RWPE1 (cell line): ENCODE measurements at regions not wholly inside any gene's neighbourhood (a gene's known extent, or its start where the extent isn't known, plus 50 kb on each side); places are given as distances from the start of the nearest gene placed in this dataset.

ENCODE experiments used
- CTCF ChIA-PET: fragments of 350-600 bp; sonication (Branson Sonifier 250); formaldehyde crosslinking; extraction: SDS; loops from one replicate; lab custom pipeline; 2021; lab: Yijun Ruan, JAX
- POLR2A ChIA-PET: fragments of 400-600 bp; formaldehyde crosslinking; extraction: SDS; loops from one replicate; lab custom pipeline; 2020; ENCODE audit warnings: antibody characterized with exemption; ENCODE audit not compliant: low non-redundant PET; lab: Yijun Ruan, JAX
- DNase-seq: peaks from one replicate; pipeline ENCODE4 v3.0.0; 2012; ENCODE audit warnings: low spot score
- H3K27ac ChIP-seq: fragments of 450-650 bp; 2 replicates; pipeline ENCODE4 v1.5.1; 2017
- TF ChIP-seq, protein P1 (sequence below): fragments of 450-650 bp; conservative IDR thresholded peaks from 2 replicates; pipeline ENCODE4 v1.5.1; 2017; ENCODE audit warnings: low read depth, mild to moderate bottlenecking

DNA sequence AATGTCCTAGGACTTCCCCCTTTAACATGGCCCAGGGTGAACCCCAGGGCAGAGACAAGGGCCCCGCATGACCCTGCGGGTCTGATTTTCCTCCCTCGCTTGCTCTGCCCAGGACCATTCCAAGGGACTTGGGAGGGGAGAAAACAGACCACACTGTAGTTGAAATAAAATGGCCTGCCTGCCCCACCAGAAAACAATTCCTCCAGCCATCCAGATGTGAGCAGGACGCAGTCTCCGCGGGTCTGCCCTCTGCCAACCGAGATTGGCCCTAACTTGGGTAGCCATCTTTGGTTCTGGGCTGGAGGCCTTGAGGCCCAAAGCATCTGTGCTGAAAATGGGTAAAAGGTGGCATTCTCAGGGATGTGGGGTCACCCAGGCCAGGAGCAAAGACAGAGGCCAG, 75.5 kb downstream of the RFLNA start:
- peak overlapping the region; percentile 93 for H3K27ac ChIP-seq
- CTCF ChIA-PET = no interaction called here
- POLR2A ChIA-PET = no interaction called here
- no peak for DNase-seq
- TF ChIP-seq, protein P1, sequence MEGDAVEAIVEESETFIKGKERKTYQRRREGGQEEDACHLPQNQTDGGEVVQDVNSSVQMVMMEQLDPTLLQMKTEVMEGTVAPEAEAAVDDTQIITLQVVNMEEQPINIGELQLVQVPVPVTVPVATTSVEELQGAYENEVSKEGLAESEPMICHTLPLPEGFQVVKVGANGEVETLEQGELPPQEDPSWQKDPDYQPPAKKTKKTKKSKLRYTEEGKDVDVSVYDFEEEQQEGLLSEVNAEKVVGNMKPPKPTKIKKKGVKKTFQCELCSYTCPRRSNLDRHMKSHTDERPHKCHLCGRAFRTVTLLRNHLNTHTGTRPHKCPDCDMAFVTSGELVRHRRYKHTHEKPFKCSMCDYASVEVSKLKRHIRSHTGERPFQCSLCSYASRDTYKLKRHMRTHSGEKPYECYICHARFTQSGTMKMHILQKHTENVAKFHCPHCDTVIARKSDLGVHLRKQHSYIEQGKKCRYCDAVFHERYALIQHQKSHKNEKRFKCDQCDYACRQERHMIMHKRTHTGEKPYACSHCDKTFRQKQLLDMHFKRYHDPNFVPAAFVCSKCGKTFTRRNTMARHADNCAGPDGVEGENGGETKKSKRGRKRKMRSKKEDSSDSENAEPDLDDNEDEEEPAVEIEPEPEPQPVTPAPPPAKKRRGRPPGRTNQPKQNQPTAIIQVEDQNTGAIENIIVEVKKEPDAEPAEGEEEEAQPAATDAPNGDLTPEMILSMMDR = no peak

DNA sequence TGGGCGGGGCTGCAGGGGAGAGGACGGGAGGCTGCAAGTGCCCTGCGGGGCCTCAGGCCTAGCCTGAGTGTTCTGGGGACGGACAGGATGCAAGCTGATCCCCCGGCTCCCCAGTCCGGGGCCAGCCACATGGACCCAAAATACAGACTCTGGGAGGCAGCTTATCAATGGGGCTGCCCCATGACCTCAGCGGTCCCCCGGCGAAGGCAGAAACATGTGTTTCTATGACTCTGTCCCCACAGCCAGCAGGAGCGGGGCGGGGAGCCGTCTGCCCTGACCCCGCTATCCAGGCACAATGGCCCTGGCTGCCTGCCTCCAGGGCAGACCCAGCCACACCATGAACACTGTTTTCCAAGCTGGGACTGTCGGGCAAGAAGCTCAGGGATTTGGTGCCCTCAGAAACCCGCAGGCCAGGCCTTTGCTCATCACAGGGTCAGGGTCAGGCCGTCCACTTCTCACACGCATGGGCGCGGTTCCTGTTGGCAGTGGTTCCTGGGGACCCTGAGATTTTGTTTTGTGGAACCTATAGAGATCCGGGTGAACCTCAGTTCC, 75.0 kb downstream of the RFLNA start:
- no peak for DNase-seq
- TF ChIP-seq, protein P1 = no peak
- ChIA-PET CTCF (interaction anchor here (1.0 kb wide), 2 partner anchors 11 to 21 kb away, joined by 3 to 5 read pairs; no protein-coding TSS in a partner anchor), POLR2A (no interaction called here)
- H3K27ac ChIP-seq = peak overlapping the region; percentile 93

GRCh38 chr12:124369055-124369826, 74.3 kb downstream of the RFLNA start:
- TF ChIP-seq, protein P1 = no peak
- POLR2A ChIA-PET = no interaction called here
- no peak for DNase-seq
- CTCF ChIA-PET = interaction anchor here (1.0 kb wide), 2 partner anchors 12 to 21 kb away, joined by 3 to 5 read pairs; no protein-coding TSS in a partner anchor
- peak overlapping the region; percentile 93 for H3K27ac ChIP-seq

DNA sequence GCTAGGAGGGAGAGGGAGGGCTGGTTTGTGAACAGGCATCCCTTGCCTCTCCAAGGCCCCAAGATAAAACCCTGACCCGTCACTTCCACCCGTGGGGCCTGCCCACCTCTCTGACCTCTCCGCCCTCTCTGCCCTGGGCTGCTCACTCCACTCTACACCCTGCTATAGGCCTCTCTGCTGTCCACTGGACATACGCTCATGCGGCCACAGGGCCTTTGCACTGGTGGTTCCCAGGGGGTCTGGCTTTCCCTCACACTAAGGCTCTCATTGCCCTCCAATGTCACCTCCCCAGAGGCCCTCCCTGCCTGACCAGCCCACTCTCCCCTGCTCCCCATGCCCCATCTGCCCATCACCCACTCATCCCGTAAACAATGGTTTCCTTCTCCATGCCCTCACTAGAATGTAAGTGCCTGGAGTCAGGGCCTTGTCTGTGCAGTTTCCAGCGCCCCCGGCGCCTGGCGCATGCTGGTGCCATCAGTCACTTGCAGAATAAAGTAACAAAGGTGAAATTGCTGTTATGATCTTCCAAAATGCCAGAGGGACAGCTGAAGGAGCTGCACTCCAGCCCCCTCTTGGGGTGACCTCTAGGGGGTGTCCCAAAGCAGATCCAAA, 73.6 kb downstream of the RFLNA start:
- peak overlapping the region; percentile 93 for H3K27ac ChIP-seq
- DNase-seq = no peak
- POLR2A ChIA-PET = no interaction called here
- CTCF ChIA-PET = no interaction called here
- TF ChIP-seq, protein P1 = no peak

GRCh38 chr12:124365726-124366430, 71.0 kb downstream of the RFLNA start:
- CTCF ChIA-PET = no interaction called here
- H3K27ac ChIP-seq = peak overlapping the region; percentile 55; the same call in 1 of the 2 replicates
- TF ChIP-seq, protein P1 = no peak
- no peak for DNase-seq
- POLR2A ChIA-PET = no interaction called here
